Vagina (tissue), 2 donors: ENCODE measurements at regions not wholly inside any gene's neighbourhood (a gene's known extent, or its start where the extent isn't known, plus 50 kb on each side); places are given as distances from the start of the nearest gene placed in this dataset.

Experiments used
- CTCF ChIP-seq, 3 experiments: fragments of 450-650 bp in 2 of 3; fragments of 200-600 bp in 1 of 3; sonication (generic) in 1 of 3; IDR thresholded peaks; one replicate each; pipeline ENCODE4 v1.5.1; 2017 to 2019; ENCODE audit warnings: antibody characterized with exemption in 3 of 3, mild to moderate bottlenecking in 2 of 3, moderate library complexity in 2 of 3
- POLR2A ChIP-seq, 2 donors: fragments of 450-650 bp; IDR thresholded peaks; one replicate each; pipeline ENCODE4 v1.6.1; 2017; ENCODE audit warnings: antibody characterized with exemption in 2 of 2, mild to moderate bottlenecking in 2 of 2, moderate library complexity in 2 of 2
- POLR2AphosphoS5 ChIP-seq, 2 donors: sonication (generic); formaldehyde crosslinking; IDR thresholded peaks; one replicate each; pipeline ENCODE4 v1.9.0; 2017; ENCODE audit warnings: antibody characterized with exemption in 2 of 2, mild to moderate bottlenecking in 2 of 2, low read depth in 1 of 2; ENCODE audit not compliant: insufficient read depth in 1 of 2

DNA sequence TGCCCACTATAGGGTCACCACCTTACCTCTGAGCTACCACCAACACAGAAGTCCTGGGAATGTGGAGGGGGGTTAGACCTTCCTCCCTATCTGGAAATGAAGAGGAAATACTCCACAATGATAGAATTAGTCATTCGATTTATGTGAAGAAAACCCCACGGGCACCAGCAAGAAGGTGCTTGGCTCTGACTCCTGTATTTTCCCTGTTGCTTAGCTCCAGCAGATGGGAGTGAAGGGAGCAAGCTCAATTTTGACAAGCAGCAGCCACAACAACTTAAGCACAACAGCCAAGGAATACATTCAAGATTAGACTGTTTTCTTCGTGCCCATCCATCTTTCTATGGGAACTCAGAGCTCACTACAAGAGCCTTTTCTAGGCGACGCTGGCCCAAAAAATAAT lies 191.7 kb downstream of the SPTSSA start:
- TF ChIP-seq CTCF (IDR thresholded peaks at IDR 0.05) = no peak
- TF ChIP-seq POLR2A (IDR thresholded peaks at IDR 0.05) = no peak
- no peak for TF ChIP-seq POLR2AphosphoS5 (IDR thresholded peaks at IDR 0.05; ENCODE audit: insufficient read depth in 1 of 2, low read depth in 1 of 2)
